ENCODE measurements at regions not wholly inside any gene's neighbourhood (a gene's known extent, or its start where the extent isn't known, plus 50 kb on each side); places are given as distances from the start of the nearest gene placed in this dataset.

DNA sequence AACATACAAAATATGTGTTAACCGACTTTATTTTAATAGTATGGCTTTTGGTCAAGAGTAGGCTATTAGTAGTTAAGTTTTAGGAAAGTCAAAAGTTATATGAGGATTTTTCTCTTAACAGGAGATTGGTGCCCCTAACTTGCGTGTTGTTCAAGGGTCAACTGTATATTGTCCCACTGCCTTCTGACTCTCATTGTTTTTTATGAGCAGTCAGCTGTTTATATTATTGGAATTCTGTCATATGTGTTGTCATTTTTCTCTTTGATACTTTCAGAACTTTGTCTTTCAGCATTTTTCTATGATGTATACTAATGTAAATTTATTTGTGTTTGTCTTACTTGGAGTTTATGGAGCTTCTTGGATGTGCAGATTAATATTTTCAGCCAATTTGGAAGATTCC is 142.1 kb upstream of the CMC1 start:
- TF ChIP-seq EZH2phosphoT487 (IDR thresholded peaks at IDR 0.05; ENCODE audit: low read depth, severe bottlenecking, unreplicated experiment) (no peak), EZH2 (IDR thresholded peaks at IDR 0.05; ENCODE audit: borderline replicate concordance) (no peak)
- TF ChIP-seq, protein P1, sequence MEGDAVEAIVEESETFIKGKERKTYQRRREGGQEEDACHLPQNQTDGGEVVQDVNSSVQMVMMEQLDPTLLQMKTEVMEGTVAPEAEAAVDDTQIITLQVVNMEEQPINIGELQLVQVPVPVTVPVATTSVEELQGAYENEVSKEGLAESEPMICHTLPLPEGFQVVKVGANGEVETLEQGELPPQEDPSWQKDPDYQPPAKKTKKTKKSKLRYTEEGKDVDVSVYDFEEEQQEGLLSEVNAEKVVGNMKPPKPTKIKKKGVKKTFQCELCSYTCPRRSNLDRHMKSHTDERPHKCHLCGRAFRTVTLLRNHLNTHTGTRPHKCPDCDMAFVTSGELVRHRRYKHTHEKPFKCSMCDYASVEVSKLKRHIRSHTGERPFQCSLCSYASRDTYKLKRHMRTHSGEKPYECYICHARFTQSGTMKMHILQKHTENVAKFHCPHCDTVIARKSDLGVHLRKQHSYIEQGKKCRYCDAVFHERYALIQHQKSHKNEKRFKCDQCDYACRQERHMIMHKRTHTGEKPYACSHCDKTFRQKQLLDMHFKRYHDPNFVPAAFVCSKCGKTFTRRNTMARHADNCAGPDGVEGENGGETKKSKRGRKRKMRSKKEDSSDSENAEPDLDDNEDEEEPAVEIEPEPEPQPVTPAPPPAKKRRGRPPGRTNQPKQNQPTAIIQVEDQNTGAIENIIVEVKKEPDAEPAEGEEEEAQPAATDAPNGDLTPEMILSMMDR (IDR thresholded peaks at IDR 0.05; ENCODE audit: poor library complexity): no peak

Data from hepatocyte (in vitro differentiated cells).